ENCODE measurements at regions not wholly inside any gene's neighbourhood (a gene's known extent, or its start where the extent isn't known, plus 50 kb on each side); places are given as distances from the start of the nearest gene placed in this dataset.

- no peak for DNase-seq (ENCODE audit: low read depth in 2 of 2)
Observed at GRCh38 chr17:74045608-74046280, 157.7 kb upstream of the RPL38 start.

DNA sequence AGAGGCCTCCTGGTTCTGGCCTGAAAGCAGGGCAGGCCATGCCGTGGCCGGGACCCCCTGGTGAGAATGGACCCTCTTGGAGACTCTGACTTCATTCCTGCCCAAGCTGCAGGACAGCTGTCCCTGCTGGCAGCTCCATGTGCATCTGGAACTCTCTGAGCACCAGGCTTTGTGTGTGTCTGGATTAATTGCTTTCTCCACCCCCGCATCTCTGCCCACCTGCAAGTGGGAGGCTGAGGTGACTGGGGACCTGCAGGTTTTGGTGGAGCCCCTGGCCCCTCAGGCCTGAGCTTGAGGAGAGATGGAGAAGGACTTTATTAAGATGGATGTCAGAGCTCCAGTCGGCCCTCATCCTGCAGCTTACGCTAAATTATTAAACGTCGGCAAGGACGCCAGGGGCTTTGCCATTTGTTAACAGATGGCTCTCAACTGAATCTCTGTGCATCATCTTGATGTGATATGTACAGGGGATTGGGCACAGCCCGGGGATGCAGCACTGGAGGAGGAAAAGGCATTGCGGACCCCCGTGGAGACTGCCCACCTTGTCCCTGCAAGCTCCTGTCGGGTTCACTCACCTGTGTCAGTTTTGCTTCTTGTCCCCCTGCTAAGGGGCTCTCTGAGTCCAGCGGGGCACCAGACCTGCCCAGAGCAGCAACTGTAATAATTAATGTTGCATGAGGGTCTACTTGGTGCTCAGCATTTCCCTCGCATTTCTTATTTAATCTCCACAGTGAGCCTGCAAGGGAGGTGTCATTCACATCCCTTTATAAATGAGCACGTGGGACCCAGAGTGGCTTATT, 154.1 kb upstream of the RPL38 start:
- no peak for DNase-seq (ENCODE audit: low read depth in 2 of 2)

GRCh38 chr17:74049967-74050458, 153.5 kb upstream of the RPL38 start:
- DNase-seq (ENCODE audit: low read depth in 2 of 2) = no peak

DNA sequence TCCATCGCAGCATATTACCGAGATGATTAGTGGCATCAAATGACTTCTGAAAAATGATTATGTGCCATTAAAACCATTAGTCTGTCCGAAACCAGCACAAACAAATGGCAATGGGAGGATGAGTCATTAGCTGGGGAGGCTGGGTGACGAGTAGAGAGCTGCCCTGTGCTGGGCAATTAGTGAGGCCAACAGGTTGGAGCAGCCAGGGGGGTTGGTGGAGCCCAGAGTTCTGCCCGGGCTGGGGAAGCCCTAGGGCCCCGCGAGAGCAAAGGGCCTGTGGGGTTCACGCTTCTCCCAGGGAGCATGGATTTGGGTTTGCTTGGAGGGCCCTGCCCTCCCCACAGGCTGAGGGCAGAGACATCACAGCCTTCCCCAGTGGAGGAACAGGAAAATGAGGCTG, 152.1 kb upstream of the RPL38 start:
- no peak for DNase-seq (ENCODE audit: low read depth in 2 of 2)

DNA sequence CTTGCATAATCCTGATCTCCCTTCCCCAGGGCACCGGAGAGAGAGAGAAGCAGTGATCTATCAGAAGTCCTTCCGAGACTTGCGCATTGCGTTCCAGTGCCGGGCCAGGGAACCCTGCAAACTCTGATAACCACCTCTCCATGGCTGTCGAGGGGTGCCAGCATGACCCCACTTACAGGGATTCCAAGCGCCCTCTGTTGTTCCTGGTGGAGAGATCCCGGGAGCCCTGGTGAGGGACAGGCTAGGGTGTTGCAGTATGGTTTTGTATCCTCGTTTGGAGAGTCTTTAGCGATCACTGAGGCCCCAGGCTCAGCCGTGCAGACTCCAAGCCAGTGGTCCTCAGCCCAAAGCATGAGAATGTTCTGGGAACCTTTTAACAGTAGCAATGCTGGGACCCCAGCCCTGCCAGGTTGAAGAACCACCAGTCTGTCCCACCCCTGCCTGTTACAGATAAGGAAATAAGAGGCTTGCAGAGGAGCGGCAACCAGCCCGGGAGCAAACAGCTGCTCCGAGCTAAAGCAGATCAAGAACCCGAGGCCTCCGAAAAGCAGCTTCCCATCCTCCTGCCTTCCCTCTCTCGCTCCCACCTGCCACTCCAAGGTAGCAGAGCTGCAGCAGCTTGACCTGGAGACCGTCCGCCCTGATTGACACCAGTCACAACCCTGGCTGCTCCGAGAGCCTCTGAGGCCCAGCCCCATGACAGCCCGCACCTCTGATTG, 150.3 kb upstream of the RPL38 start:
- no peak for DNase-seq (ENCODE audit: low read depth in 2 of 2)

GRCh38 chr17:74053712-74054078, 149.8 kb upstream of the RPL38 start:
- no peak for DNase-seq (ENCODE audit: low read depth in 2 of 2)

DNA sequence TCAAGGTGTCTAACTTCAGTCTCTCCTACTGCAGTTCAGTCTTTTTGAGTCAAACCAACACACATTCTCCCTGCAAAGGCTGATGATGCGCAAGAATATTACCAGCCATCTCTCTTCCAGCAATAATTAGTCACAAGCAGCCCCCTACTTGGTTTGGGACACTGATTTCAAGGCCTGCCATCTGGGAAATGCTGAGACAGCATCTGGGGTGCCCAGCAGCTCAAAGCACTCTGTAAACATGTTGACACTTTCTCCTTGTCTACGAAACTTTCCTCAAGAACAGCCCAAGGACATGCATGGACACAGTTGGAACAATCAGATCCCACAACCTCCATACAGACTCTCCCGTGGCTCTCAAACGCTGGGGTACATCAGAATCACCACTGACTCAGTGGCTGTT, 149.2 kb upstream of the RPL38 start:
- no peak for DNase-seq (ENCODE audit: low read depth in 2 of 2)

DNA sequence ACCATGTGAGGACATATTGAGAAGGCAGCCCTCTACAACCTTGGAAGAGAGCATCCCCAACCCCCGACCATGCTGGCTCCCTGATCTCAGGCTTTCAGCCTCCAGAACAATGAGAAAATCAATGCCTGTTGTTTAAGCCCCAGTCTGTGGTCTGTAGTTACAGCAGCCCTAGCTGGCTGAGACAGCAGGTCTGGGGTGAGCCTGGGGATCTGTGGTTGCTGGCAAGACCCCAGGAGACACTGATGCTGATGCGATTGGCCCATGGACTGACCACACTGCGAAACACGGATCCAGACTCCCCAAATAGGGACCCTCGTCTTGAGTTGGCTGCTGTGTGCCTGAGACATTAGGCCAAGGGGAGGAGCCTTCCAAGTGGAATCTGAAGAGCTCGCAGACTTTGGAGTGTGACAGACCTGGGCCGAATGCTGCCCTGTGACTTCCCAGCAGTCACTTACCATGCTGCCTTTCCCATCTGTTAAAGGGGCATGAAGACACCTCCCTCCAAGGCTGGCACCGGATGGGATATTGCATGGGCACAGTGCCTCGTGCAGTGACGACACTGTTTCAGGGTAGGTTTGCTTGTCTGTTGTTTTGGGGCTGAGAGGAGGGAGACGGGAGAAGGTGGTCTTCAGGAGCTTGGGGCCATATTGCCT, 147.8 kb upstream of the RPL38 start:
- DNase-seq (ENCODE audit: low read depth in 2 of 2) = no peak

DNA sequence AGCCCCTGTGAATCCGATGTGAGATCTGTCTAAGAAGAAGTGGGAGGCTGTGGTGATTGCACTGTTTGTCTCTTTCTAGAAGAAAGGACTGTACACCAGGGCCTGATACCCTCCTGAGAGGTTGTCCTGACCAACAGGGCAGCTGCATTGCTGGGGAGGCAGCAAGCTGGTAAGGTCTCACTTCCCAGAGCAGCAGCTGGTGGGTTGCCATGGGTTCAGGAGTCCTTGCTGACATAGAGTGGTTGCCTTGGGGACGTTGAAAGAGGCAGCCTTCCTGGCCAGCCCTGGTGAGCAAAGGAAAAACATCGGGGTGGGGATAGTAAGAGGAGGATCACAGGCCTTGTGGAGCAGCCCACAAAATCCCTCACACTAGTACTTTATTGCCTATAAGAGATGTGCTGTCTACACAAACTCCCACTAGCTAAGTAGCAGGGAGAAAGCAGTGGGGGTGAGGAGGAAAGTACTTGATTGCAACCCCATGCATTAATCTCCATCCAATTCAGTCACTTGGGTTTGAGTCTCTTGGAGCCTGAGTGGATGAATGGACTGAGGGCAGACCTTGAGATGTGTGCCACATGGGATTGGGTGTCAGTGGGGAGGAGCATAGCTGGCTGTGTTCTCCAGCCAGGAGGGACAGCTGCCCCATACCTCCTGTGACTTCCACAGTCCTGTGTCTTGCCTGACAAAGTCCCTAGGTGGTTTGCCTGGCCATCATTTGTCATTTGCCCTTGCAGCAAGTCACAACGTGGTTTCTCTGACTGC, 143.8 kb upstream of the RPL38 start:
- DNase-seq (ENCODE audit: low read depth in 2 of 2) = no peak

- DNase-seq (ENCODE audit: low read depth in 2 of 2) = no peak
Observed at GRCh38 chr17:74061758-74062157, 141.7 kb upstream of the RPL38 start.

- no peak for DNase-seq (ENCODE audit: low read depth in 2 of 2)
Observed at GRCh38 chr17:74062234-74062633, 141.2 kb upstream of the RPL38 start.

DNA sequence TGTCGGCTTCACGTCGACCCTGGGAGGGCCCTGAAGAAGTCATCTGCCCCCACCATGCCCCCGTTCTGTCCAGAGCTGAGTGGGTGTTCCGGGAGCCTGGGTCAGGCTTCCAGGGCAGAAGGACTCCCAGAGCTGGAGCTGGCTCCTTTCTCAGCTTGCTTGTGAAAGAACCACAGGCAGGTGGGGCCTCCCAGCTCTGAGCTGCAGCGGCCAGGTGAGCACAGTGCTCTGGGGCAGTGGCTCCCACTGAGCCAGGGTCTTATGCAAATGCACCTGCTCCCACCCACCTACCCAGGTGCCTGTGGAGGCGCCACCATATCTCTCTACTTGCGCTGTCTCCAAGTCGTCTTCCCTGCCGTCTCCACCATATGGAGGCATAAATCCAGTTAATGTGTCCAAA, 140.0 kb upstream of the RPL38 start:
- DNase-seq (ENCODE audit: low read depth in 2 of 2) = no peak

GRCh38 chr17:74070374-74070773, 133.1 kb upstream of the RPL38 start:
- no peak for DNase-seq (ENCODE audit: low read depth in 2 of 2)

GRCh38 chr17:74070998-74071679, 132.3 kb upstream of the RPL38 start:
- DNase-seq (ENCODE audit: low read depth in 2 of 2) = no peak

DNA sequence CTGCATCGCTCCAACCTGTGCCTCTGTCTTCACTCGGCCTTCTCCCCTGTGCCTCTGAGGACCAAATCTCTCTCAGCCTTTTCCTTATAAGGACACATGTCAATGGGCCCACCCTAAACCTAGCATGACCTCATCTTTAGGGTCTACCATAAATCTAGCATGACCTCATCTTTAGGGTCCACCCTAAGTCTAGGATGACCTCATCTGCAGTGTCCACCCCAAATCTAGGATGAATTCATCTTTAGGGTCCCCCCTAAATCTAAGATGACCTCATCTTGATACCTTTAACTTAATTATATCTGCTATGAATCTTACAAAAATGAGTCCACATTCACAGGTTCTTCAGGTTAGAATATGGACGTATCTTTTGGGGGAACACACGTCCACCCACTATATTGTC, 131.1 kb upstream of the RPL38 start:
- DNase-seq (ENCODE audit: low read depth in 2 of 2) = no peak

GRCh38 chr17:74076446-74076845, 127.0 kb upstream of the RPL38 start:
- DNase-seq (ENCODE audit: low read depth in 2 of 2) = no peak

DNA sequence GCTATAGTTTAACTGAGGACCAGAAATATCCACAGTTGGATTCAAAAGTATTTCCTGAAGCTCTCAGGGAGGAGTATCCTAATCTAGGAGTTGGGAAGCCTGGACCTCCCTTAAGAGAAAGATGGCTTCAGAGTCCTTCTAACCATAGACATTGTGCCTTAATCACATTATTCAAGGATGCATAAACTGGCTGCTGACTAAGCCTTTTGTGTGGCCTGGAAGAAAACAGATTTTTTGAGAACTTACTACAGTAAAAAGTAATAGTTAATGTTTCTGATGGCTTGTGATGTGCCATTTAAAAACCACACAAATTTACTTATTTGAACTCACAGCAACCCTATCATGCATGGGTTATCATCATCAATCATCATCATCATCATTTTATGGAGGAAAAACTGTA, 126.2 kb upstream of the RPL38 start:
- no peak for DNase-seq (ENCODE audit: low read depth in 2 of 2)

DNA sequence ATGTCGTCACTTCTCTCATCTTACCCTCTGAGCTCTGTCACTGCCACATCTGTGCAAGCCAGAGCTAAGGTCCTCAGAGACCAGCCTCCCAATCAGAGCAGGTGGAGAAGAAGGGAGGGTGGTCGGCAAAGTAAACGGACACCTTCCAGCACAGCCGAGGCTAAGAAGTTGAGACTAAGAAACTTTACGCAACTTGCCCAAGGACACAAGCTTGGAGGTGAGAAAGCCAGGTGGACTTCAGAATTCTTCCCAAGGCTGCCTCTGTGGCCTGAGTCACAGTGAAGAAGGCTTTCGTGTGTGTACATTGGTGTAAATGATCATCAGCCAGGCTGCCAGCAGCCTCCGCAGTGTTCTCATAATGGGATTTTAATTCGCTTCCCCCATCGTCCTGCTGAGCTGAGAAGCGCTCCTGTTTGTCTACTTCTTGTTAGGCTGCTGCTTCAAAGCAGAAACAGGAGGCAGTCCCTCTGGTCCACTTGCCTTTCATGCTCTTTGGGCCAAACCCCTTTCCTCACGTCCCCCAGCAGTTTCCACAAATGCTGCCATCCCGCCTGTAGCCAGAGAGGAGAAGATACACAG, 125.0 kb upstream of the RPL38 start:
- DNase-seq (ENCODE audit: low read depth in 2 of 2) = no peak

- DNase-seq (ENCODE audit: low read depth in 2 of 2) = no peak
Observed at GRCh38 chr17:74079537-74080300, 123.8 kb upstream of the RPL38 start.

Measured in stimulated activated CD8-positive, alpha-beta memory T cell treated with anti-CD3 and anti-CD28 coated beads, Interleukin-15, amount 100 ng/mL, for 48 hours (primary cell).